Upper lobe of left lung (tissue), 6 donors: ENCODE measurements at regions not wholly inside any gene's neighbourhood (a gene's known extent, or its start where the extent isn't known, plus 50 kb on each side); places are given as distances from the start of the nearest gene placed in this dataset.
A peak's percentile ranks its signal among the peaks of the same experiment; 100 is the strongest.

Source experiments
- ATAC-seq, 2 donors: fragments of 200-7000 bp; cut with Tn5 transposase; one replicate each; pipeline ENCODE4 v1.9.1; 2022; ENCODE audit warnings: mild to moderate bottlenecking in 2 of 2, moderate library complexity in 2 of 2; ENCODE audit not compliant: low FRiP score in 2 of 2
- DNase-seq, 2 donors: peaks; one replicate each; pipeline ENCODE4 v3.0.0-alpha.2; 2019 to 2020
- H3K27ac ChIP-seq, 4 donors: fragments of 200-600 bp; sonication (generic); one replicate each; pipeline ENCODE4 v1.5.1; 2016 to 2019
- H3K27me3 ChIP-seq, 4 donors: fragments of 200-600 bp; sonication (generic); one replicate each; pipeline ENCODE4 v1.5.1; 2017 to 2019
- H3K36me3 ChIP-seq, 4 donors: fragments of 200-600 bp; sonication (generic); one replicate each; pipeline ENCODE4 v1.5.1; 2016 to 2019
- H3K4me1 ChIP-seq, 4 donors: fragments of 200-600 bp; sonication (generic); one replicate each; pipeline ENCODE4 v1.5.1; 2018 to 2019
- H3K4me3 ChIP-seq, 4 donors: fragments of 200-600 bp; sonication (generic); one replicate each; pipeline ENCODE4 v1.5.1; 2017 to 2019; ENCODE audit warnings: mild to moderate bottlenecking in 2 of 4, moderate library complexity in 1 of 4
- H3K9me3 ChIP-seq, 4 donors: fragments of 200-600 bp; sonication (generic); one replicate each; pipeline ENCODE4 v1.5.1; 2018 to 2019
- EP300 ChIP-seq, 4 donors: sonication (generic); formaldehyde crosslinking; IDR thresholded peaks; one replicate each; pipeline ENCODE4 v1.5.1; 2017; ENCODE audit warnings: antibody characterized with exemption in 4 of 4, control low read depth in 2 of 4
- POLR2A ChIP-seq, 4 donors: fragments of 450-650 bp; IDR thresholded peaks; one replicate each; pipeline ENCODE4 v1.5.1; 2016 to 2017; ENCODE audit warnings: antibody characterized with exemption in 4 of 4, mild to moderate bottlenecking in 2 of 4
- POLR2AphosphoS5 ChIP-seq, 2 donors: sonication (generic); formaldehyde crosslinking; IDR thresholded peaks; one replicate each; pipeline ENCODE4 v1.5.1; 2017; ENCODE audit warnings: antibody characterized with exemption in 2 of 2
- WGBS, 2 donors: methylation state at CpG; one replicate each; pipeline ENCODE4 v1.1.5; 2017 to 2018; 5-methylcytosine and 5-hydroxymethylcytosine counted together
- TF ChIP-seq, protein P1 (sequence below), 6 experiments: fragments of 450-650 bp in 4 of 6; fragments of 200-600 bp in 2 of 6; sonication (generic) in 2 of 6; IDR thresholded peaks; one replicate each; pipeline ENCODE4 v1.5.1; 2016 to 2019; ENCODE audit warnings: antibody characterized with exemption in 6 of 6
- donor health status: DM: no; HTN: no; CAD: no; lungs with moderate emphysema.
- donor health status: DM: no; HTN: yes; CAD: no; lungs with severe emphysema.

- 81 to 86% methylated on average over 10 of the region's 10 CpGs for WGBS, 2 donors
- ATAC-seq (no peak), DNase-seq (no peak)
- no peak overlapping the region for H3K4me3 ChIP-seq
- no peaks in the 10 kb centered on the region for H3K27me3 ChIP-seq
- H3K36me3 ChIP-seq: no peaks in the 10 kb centered on the region
- TF ChIP-seq, protein P1, sequence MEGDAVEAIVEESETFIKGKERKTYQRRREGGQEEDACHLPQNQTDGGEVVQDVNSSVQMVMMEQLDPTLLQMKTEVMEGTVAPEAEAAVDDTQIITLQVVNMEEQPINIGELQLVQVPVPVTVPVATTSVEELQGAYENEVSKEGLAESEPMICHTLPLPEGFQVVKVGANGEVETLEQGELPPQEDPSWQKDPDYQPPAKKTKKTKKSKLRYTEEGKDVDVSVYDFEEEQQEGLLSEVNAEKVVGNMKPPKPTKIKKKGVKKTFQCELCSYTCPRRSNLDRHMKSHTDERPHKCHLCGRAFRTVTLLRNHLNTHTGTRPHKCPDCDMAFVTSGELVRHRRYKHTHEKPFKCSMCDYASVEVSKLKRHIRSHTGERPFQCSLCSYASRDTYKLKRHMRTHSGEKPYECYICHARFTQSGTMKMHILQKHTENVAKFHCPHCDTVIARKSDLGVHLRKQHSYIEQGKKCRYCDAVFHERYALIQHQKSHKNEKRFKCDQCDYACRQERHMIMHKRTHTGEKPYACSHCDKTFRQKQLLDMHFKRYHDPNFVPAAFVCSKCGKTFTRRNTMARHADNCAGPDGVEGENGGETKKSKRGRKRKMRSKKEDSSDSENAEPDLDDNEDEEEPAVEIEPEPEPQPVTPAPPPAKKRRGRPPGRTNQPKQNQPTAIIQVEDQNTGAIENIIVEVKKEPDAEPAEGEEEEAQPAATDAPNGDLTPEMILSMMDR (IDR thresholded peaks at IDR 0.05): no peak
- no peak for TF ChIP-seq EP300 (IDR thresholded peaks at IDR 0.05)
- no peak for TF ChIP-seq POLR2A (IDR thresholded peaks at IDR 0.05)
- TF ChIP-seq POLR2AphosphoS5 (IDR thresholded peaks at IDR 0.05): no peak
- H3K4me1 ChIP-seq: no peaks in the 10 kb centered on the region
- H3K9me3 ChIP-seq: no peaks in the 10 kb centered on the region
- H3K27ac ChIP-seq: no peak overlapping the region
Measured at GRCh38 chr12:25883026-25883916, 75.2 kb upstream of the RASSF8 start.

GRCh38 chr12:25884024-25884919 is 74.2 kb upstream of the RASSF8 start:
- ATAC-seq (peak; percentile 38 to 71), DNase-seq (peak in 1 of 2 donors; percentile 70)
- TF ChIP-seq EP300 (IDR thresholded peaks at IDR 0.05): no peak
- no peak for TF ChIP-seq POLR2AphosphoS5 (IDR thresholded peaks at IDR 0.05)
- TF ChIP-seq, protein P1 (IDR thresholded peaks at IDR 0.05): no peak
- no peak for TF ChIP-seq POLR2A (IDR thresholded peaks at IDR 0.05)
- no peak overlapping the region for H3K27ac ChIP-seq
- no peak overlapping the region for H3K4me3 ChIP-seq
- WGBS, 2 donors: 95 to 96% methylated on average over 13 to 34 of the region's 36 CpGs
- H3K4me1 ChIP-seq: no peaks in the 10 kb centered on the region
- H3K9me3 ChIP-seq: no peaks in the 10 kb centered on the region
- no peaks in the 10 kb centered on the region for H3K27me3 ChIP-seq
- no peaks in the 10 kb centered on the region for H3K36me3 ChIP-seq

GRCh38 chr12:25884920-25885234 is 73.6 kb upstream of the RASSF8 start:
- no peak for ATAC-seq
- Histone ChIP-seq H3K4me3 (no peak overlapping the region), H3K9me3 (no peaks in the 10 kb centered on the region), H3K36me3 (no peaks in the 10 kb centered on the region), H3K27me3 (no peaks in the 10 kb centered on the region), H3K27ac (no peak overlapping the region), H3K4me1 (no peaks in the 10 kb centered on the region)
- no peak for DNase-seq
- WGBS, 2 donors: 95% methylated on average over 3 to 9 of the region's 9 CpGs
- TF ChIP-seq EP300 (IDR thresholded peaks at IDR 0.05) (no peak), POLR2A (IDR thresholded peaks at IDR 0.05) (no peak), POLR2AphosphoS5 (IDR thresholded peaks at IDR 0.05) (no peak)
- TF ChIP-seq, protein P1 (IDR thresholded peaks at IDR 0.05): no peak

DNA sequence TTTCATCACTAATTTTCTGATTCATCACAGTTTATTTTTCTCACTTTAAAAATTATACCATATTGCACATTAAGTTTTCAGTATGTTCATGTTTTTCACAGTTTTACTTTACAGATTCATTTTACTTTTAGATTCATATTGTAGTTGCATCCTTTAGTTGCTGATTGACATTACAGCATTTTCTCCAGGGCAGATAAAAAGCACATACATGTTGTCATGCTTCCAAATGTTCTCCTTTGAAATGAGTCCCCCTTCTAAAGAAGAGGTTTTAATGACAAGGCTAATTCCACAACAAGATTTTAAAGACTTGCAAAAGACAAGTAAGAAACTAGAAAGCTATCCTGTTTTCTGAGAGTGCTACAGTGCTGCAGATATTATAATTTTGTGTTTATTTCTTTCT is 72.1 kb upstream of the RASSF8 start:
- H3K36me3 ChIP-seq: no peaks in the 10 kb centered on the region
- no peaks in the 10 kb centered on the region for H3K27me3 ChIP-seq
- no peak for DNase-seq
- H3K9me3 ChIP-seq: no peaks in the 10 kb centered on the region
- no peak for ATAC-seq
- H3K27ac ChIP-seq: no peak overlapping the region
- H3K4me3 ChIP-seq: no peak overlapping the region
- TF ChIP-seq POLR2AphosphoS5 (IDR thresholded peaks at IDR 0.05): no peak
- no peak for TF ChIP-seq POLR2A (IDR thresholded peaks at IDR 0.05)
- TF ChIP-seq, protein P1 (IDR thresholded peaks at IDR 0.05): no peak
- no peak for TF ChIP-seq EP300 (IDR thresholded peaks at IDR 0.05)
- no peaks in the 10 kb centered on the region for H3K4me1 ChIP-seq
